Posterior cingulate gyrus (tissue), 11 donors: ENCODE measurements at regions not wholly inside any gene's neighbourhood (a gene's known extent, or its start where the extent isn't known, plus 50 kb on each side); places are given as distances from the start of the nearest gene placed in this dataset.

Experiments used
- DNase-seq, 10 donors: peaks; one replicate each; pipeline versions ENCODE4 v3.0.0 to v3.0.0-alpha.2; 2020 to 2021; ENCODE audit warnings: mixed read lengths in 3 of 10
- intact Hi-C: fragments of 100-400 bp; cut with DNase I; formaldehyde crosslinking; loops from one replicate; pipeline ENCODE4 v1.15.1; 2023

GRCh38 chr3:3633761-3634160 is 165.5 kb upstream of the LRRN1 start:
- intact Hi-C loops: no loop called here
- no peak for DNase-seq

GRCh38 chr3:3632449-3632848 is 166.8 kb upstream of the LRRN1 start:
- intact Hi-C loops: no loop called here
- no peak for DNase-seq

GRCh38 chr3:3631114-3631513 is 168.1 kb upstream of the LRRN1 start:
- intact Hi-C loops: no loop called here
- no peak for DNase-seq

GRCh38 chr3:3629911-3630310 is 169.3 kb upstream of the LRRN1 start:
- DNase-seq: no peak
- intact Hi-C loops: no loop called here

GRCh38 chr3:3628676-3629328 is 170.4 kb upstream of the LRRN1 start:
- DNase-seq: no peak
- intact Hi-C loops: no loop called here

- intact Hi-C loops: no loop called here
- no peak for DNase-seq
Observed at GRCh38 chr3:3627114-3627513, 172.1 kb upstream of the LRRN1 start.

- no peak for DNase-seq
- intact Hi-C loops: no loop called here
Observed at GRCh38 chr3:3625544-3626271, 173.5 kb upstream of the LRRN1 start.

GRCh38 chr3:3619815-3620214 is 179.4 kb upstream of the LRRN1 start:
- DNase-seq: no peak
- intact Hi-C loops: no loop called here

- intact Hi-C loops: no loop called here
- DNase-seq: no peak
Observed at GRCh38 chr3:3618623-3619022, 180.6 kb upstream of the LRRN1 start.

GRCh38 chr3:3615533-3615932 is 183.7 kb upstream of the LRRN1 start:
- peak in 5 of 10 donors; percentile 10 to 65 (median 30) for DNase-seq
- intact Hi-C loops: no loop called here

- intact Hi-C loops: no loop called here
Observed at GRCh38 chr3:3610581-3611298, 188.5 kb upstream of the LRRN1 start.

GRCh38 chr3:3606321-3606720 is 192.9 kb upstream of the LRRN1 start:
- no peak for DNase-seq
- intact Hi-C loops: no loop called here

More at GRCh38 chr3:3610581-3611298, 188.5 kb upstream of the LRRN1 start:
- DNase-seq: no peak

- intact Hi-C loops: no loop called here
- DNase-seq: no peak
Observed at GRCh38 chr3:3605226-3605625, 194.0 kb upstream of the LRRN1 start.

- intact Hi-C loops: no loop called here
- no peak for DNase-seq
Observed at GRCh38 chr3:3603351-3603750, 195.9 kb upstream of the LRRN1 start.

- no peak for DNase-seq
- intact Hi-C loops: no loop called here
Observed at GRCh38 chr3:3600665-3601340, 198.4 kb upstream of the LRRN1 start.

- intact Hi-C loops: no loop called here
- DNase-seq: no peak
Observed at GRCh38 chr3:3599016-3599415, 200.2 kb upstream of the LRRN1 start.

- no peak for DNase-seq
- intact Hi-C loops: no loop called here
Observed at GRCh38 chr3:3594986-3595385, 204.2 kb upstream of the LRRN1 start.

GRCh38 chr3:3589715-3590130 is 209.5 kb upstream of the LRRN1 start:
- DNase-seq: no peak
- intact Hi-C loops: no loop called here

- DNase-seq: no peak
Observed at GRCh38 chr3:3587647-3587972, 211.6 kb upstream of the LRRN1 start.

GRCh38 chr3:3586843-3587646 is 212.2 kb upstream of the LRRN1 start:
- DNase-seq: no peak
- intact Hi-C loops: no loop called here

More at GRCh38 chr3:3587647-3587972, 211.6 kb upstream of the LRRN1 start:
- intact Hi-C loops: no loop called here
